ENCODE measurements at regions not wholly inside any gene's neighbourhood (a gene's known extent, or its start where the extent isn't known, plus 50 kb on each side); places are given as distances from the start of the nearest gene placed in this dataset.

DNA sequence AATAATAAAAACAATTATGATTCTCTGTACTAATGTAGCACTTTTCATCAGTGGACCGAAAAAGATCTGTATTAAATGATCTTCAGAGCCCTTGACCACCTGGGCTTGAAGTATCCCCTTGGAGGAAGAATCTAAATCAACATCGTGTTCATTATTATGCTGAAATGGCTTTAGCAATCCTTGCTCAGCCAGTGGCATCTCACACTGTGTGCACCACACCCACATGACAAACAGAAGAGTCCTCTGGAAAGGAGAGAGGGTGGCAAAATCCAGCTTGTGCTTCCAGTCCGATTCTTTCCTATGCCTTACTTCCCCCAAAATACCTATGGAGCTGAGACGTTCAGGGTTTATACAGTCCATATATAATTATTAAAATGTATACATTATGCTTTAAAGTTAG is 318.5 kb upstream of the RUNX1 start:
- TF ChIP-seq EZH2phosphoT487 (IDR thresholded peaks at IDR 0.05; ENCODE audit: borderline replicate concordance, low read length), result no peak
- TF ChIP-seq, protein P1, sequence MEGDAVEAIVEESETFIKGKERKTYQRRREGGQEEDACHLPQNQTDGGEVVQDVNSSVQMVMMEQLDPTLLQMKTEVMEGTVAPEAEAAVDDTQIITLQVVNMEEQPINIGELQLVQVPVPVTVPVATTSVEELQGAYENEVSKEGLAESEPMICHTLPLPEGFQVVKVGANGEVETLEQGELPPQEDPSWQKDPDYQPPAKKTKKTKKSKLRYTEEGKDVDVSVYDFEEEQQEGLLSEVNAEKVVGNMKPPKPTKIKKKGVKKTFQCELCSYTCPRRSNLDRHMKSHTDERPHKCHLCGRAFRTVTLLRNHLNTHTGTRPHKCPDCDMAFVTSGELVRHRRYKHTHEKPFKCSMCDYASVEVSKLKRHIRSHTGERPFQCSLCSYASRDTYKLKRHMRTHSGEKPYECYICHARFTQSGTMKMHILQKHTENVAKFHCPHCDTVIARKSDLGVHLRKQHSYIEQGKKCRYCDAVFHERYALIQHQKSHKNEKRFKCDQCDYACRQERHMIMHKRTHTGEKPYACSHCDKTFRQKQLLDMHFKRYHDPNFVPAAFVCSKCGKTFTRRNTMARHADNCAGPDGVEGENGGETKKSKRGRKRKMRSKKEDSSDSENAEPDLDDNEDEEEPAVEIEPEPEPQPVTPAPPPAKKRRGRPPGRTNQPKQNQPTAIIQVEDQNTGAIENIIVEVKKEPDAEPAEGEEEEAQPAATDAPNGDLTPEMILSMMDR (IDR thresholded peaks at IDR 0.05; ENCODE audit: low read depth, low read length, poor library complexity, severe bottlenecking), result no peak

All from DOHH2 (cell line).